Neural progenitor cell (in vitro differentiated cells): ENCODE measurements at regions not wholly inside any gene's neighbourhood (a gene's known extent, or its start where the extent isn't known, plus 50 kb on each side); places are given as distances from the start of the nearest gene placed in this dataset.

ENCODE experiments used
- CTCF ChIP-seq: fragments of 200-600 bp; sonication (generic); IDR thresholded peaks from 2 replicates; pipeline ENCODE4 v1.5.1; 2017; ENCODE audit warnings: antibody characterized with exemption, mild to moderate bottlenecking
- EZH2 ChIP-seq: fragments of 200-600 bp; sonication (generic); IDR thresholded peaks from 2 replicates; pipeline ENCODE4 v1.6.1; 2017; ENCODE audit warnings: antibody characterized with exemption, mild to moderate bottlenecking, moderate library complexity

- TF ChIP-seq CTCF (no peak), EZH2 (no peak)
These were observed 400.3 kb upstream of the SASH1 start for GRCh38 chr6:147942363-147942762.
